ENCODE measurements at regions not wholly inside any gene's neighbourhood (a gene's known extent, or its start where the extent isn't known, plus 50 kb on each side); places are given as distances from the start of the nearest gene placed in this dataset.
"Not testable (repeated sequence)": the region's sequence is repeated elsewhere in the genome, so short reads cannot be mapped to it uniquely, and the experiment has no call there.

DNA sequence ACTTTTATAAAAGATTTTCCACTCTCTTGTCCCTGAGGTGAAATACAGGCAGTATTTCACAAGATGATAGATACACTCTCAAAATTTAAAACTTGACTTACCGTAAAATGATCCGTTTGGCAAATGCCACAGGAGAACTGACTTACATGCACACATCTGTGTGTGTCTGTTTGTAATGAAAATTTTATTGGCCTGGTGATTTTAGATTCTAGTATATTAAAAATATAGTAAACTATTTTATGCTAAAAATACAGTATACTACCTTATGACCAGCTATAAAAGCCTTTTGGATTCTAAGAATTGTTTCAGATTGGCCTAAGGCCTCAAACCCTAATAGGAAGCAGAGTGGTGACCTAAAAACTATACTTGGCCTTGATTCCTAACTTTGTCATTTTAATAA is 362.7 kb downstream of the IPMK start:
- Mint-ChIP-seq H3K27ac (no peak overlapping the region), H3K9me3 (no peaks in the 10 kb centered on the region), H3K27me3 (no peaks in the 10 kb centered on the region), H3K4me1 (no peaks in the 10 kb centered on the region), H3K4me3 (no peak overlapping the region)
- no peak for ATAC-seq
- DNase-seq, result no peak

DNA sequence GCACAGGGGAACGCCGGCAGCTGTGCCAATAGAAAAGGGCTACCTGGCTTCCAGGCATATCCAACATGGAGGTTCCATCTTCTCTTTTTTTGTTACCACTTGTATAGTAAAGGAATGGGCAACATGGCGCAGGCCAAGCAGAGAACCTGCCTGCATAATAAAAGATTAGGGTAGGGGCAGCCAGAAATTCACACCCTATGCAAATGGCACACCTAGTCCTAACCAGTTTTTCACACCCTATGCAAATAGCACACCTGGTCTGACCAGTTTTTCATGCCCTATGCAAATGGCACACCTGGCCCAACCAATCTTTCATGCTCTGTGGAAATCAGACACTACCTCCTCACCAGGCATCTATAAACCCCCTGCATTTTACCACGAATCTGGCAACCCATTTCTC is 369.5 kb downstream of the IPMK start:
- DNase-seq, result no peak
- peaks cover 0 to 4% of the 10 kb centered on the region in 2 donors for H3K9me3 Mint-ChIP-seq
- no peaks in the 10 kb centered on the region for H3K4me1 Mint-ChIP-seq
- H3K4me3 Mint-ChIP-seq, result no peak overlapping the region
- no peak for ATAC-seq
- H3K27me3 Mint-ChIP-seq, result no peaks in the 10 kb centered on the region
- no peak overlapping the region for H3K27ac Mint-ChIP-seq

DNA sequence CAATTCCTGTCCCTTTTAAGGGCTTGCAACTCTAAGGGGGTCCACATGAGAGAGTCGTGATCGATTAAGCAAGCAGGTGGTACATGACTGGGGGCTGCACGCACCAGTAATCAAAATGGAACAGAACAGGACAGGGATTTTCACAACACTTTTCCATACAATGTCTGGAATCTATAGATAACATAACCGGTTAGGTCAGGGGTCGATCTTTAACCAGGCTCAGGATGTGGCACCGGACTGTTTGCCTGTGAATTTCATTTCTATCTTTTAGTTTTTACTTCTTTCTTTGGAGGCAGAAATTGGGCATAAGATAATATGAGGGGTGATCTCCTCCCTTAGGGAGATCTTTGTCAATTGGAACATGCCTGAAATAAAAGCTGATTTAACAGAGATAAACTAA is 370.1 kb downstream of the IPMK start:
- Mint-ChIP-seq H3K27me3 (no peaks in the 10 kb centered on the region), H3K4me1 (no peaks in the 10 kb centered on the region), H3K27ac (no peak overlapping the region), H3K9me3 (peaks cover 0 to 4% of the 10 kb centered on the region in 2 donors), H3K4me3 (no peak overlapping the region)
- ATAC-seq, result no peak
- no peak for DNase-seq

DNA sequence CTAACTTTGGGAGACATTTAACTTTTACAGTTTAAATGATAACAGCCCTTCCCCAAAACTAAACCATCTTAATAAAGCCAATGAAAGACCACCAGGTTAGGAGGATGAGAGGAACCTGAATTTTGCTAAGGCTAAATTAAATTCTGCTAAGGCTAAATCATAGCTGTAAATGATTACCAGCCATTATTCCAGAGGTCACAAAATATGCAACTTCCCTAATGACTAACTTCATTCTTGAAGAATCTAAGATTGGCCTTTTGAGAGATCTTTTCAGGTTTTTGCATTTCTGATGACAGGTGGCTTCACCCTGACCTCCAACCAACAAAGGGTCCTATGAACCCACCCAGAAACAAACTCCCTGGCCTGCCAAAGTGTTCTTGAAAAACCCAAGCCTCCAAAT is 373.3 kb downstream of the IPMK start:
- H3K4me1 Mint-ChIP-seq, result no peaks in the 10 kb centered on the region
- H3K27ac Mint-ChIP-seq, result no peak overlapping the region
- H3K4me3 Mint-ChIP-seq, result no peak overlapping the region
- no peaks in the 10 kb centered on the region for H3K27me3 Mint-ChIP-seq
- peaks cover 0 to 4% of the 10 kb centered on the region in 2 donors for H3K9me3 Mint-ChIP-seq
- DNase-seq, result no peak
- no peak for ATAC-seq

DNA sequence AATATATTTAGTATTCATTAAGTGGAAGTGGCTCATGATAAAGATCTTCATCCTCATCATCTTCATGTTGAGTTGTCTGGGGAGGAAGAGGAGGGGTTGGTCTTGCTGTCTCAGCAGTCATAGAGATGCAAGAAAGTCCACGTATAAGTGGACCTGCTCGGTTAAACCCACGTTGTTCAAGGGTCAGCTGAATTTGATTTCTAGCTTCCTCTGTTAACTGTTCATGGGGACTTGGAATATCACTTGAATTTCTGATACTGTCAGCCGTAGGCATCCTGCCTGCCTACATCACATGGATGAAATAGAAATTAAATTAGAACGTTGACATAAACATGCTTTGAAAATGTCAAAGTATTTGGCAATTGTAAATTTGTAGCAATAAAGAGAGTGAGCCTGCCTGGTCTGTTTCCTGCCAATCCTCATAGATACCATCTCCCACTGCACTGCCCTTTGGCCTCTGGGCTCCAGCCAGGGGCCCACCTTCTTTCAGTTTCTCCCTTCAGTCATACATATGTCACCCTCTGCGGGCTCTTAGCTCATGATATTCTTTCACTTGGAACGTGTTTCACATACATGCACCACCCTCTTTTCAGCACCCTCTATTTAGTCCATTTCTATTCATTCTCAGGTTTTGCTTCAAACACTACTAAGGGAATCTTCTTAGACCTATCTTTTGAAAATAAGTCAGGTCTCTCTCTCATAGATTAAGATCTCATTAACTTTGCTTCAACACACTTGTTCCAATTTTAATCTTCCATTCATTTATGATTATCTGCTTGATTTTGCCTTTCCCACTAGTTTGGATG is 376.3 kb downstream of the IPMK start:
- no peaks in the 10 kb centered on the region for H3K4me1 Mint-ChIP-seq
- no peak overlapping the region for H3K4me3 Mint-ChIP-seq
- ATAC-seq (no peak), DNase-seq (no peak)
- H3K9me3 Mint-ChIP-seq, result peaks cover 0 to 8% of the 10 kb centered on the region in 2 donors
- no peak overlapping the region for H3K27ac Mint-ChIP-seq
- no peaks in the 10 kb centered on the region for H3K27me3 Mint-ChIP-seq

DNA sequence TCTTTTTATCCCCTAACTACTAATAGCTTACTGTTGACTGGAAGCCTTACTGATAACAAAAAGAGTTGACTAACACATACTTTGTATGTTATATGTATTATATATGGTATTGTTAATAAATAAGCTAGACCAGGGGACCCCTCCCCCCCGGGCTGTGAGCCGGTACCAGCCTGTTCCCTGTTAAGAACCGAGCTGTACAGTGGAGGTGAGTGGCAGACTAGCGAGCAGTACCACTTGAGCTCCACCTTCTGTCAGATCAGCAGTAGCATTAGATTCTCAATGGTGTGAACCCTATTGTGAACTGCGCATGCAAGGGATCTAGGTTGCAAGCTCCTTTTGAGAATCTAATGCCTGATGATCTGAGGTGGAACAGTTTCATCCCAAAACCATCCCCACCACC is 377.0 kb downstream of the IPMK start:
- H3K4me1 Mint-ChIP-seq, result no peaks in the 10 kb centered on the region
- no peak for DNase-seq
- H3K27me3 Mint-ChIP-seq, result no peaks in the 10 kb centered on the region
- H3K9me3 Mint-ChIP-seq, result peaks cover 0 to 8% of the 10 kb centered on the region in 2 donors
- no peak overlapping the region for H3K27ac Mint-ChIP-seq
- no peak for ATAC-seq
- H3K4me3 Mint-ChIP-seq, result no peak overlapping the region

DNA sequence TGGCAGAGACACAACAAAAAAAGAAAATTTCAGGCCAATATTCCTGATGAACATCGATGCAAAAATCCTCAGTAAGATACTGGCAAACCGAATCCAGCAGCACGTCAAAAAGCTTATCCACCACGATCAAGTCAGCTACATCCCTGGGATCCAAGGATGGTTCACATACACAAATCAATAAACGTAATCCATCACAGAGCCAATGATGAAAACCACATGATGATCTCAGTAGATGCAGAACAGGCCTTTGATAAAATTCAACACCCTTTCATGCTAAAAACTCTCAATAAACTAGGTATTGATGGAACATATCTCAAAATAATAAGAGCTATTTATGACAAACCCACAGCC is 382.1 kb downstream of the IPMK start:
- H3K27ac Mint-ChIP-seq, H3K27me3 Mint-ChIP-seq, H3K9me3 Mint-ChIP-seq, H3K4me3 Mint-ChIP-seq, DNase-seq, H3K4me1 Mint-ChIP-seq, ATAC-seq: not testable (repeated sequence)

DNA sequence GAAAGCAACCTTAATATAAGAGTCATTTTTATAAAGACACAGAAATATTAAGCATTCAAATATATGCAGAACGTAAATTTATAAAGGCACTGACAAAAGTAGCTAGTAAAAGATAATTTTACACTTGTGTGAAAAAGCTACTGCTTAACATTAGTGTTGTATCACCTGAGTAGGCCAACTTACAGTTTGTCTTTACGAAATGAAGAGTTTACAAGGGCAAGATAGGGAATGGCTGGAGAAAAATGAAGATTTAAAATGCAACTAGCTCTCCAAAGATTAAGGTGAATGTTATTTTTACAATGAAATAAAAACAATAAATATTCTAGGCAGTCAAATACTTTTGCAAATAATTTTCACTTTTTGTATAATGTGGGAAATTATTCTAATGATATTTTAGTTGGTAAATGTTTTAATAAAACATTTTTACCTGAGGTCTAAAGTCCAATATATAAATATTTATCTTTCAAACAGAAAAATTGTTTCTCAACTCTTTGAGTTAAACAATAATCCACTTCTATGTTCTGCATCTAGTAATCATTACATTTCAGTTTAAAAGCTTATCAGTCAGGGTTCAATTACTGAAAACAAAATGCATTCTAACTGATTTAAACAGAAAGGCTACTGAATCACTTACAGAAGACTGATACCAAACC is 382.6 kb downstream of the IPMK start:
- H3K4me1 Mint-ChIP-seq, result no peaks in the 10 kb centered on the region
- H3K9me3 Mint-ChIP-seq, result peaks cover 0 to 8% of the 10 kb centered on the region in 2 donors
- ATAC-seq, result no peak
- no peak for DNase-seq
- H3K27me3 Mint-ChIP-seq, result no peaks in the 10 kb centered on the region
- H3K4me3 Mint-ChIP-seq, result no peak overlapping the region
- H3K27ac Mint-ChIP-seq, result no peak overlapping the region

DNA sequence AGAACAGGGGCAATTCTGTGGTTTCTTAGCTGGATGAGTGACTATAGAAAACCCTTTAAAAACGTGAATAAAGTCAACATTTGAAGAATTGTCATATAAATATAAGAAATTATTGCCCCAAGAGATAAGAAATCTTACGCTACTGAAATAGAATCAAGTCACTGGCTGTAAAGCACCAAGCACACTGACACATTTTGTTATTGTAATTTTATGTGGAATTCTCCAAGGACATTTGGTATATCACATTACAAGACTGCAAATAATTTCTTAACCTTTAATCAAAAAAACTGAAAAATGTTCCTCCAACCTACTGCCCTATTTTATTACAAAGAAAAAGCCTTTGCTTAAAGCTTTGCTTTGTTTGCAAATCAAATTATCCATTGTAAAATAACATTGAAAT is 383.3 kb downstream of the IPMK start:
- H3K4me3 Mint-ChIP-seq, result no peak overlapping the region
- ATAC-seq, result no peak
- DNase-seq, result no peak
- no peaks in the 10 kb centered on the region for H3K27me3 Mint-ChIP-seq
- H3K4me1 Mint-ChIP-seq, result no peaks in the 10 kb centered on the region
- peaks cover 0 to 8% of the 10 kb centered on the region in 2 donors for H3K9me3 Mint-ChIP-seq
- H3K27ac Mint-ChIP-seq, result no peak overlapping the region

DNA sequence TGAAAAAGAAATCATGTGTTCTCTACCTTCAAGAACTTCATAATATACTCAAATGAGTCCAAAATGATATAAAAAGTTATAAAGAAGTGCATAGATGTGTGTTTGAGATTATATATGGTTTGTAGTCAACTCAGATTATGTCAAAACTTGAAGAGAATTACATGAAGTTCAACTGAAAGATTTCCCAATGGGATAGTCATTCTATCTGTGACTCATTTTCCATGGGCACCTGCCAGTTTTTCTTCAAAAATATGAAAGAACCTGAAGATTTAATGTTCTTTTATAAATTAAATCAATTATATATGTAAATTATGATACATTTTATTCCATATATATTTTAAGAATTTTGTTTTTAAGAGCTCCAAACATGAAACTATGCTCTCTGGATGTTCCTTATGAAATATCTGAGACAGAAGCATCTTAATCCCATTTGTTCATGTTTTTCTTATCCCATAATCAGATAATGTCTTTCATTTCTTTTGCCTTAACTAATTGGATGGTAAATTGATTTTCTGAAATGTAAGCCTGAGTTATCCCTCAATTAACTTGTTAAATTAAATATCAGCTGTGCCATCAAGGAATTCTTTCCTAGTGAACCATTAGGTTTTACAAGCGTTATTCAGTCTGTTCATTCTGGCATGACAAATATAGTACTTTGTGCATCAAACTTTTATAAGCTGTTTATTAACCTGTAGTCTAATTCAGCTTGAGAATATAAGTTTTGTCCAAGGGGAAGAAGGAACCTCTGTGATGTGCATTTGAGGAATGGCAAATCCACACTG is 387.1 kb downstream of the IPMK start:
- DNase-seq, result no peak
- no peak overlapping the region for H3K27ac Mint-ChIP-seq
- no peaks in the 10 kb centered on the region for H3K9me3 Mint-ChIP-seq
- H3K27me3 Mint-ChIP-seq, result no peaks in the 10 kb centered on the region
- H3K4me3 Mint-ChIP-seq, result no peak overlapping the region
- no peak for ATAC-seq
- H3K4me1 Mint-ChIP-seq, result no peaks in the 10 kb centered on the region

DNA sequence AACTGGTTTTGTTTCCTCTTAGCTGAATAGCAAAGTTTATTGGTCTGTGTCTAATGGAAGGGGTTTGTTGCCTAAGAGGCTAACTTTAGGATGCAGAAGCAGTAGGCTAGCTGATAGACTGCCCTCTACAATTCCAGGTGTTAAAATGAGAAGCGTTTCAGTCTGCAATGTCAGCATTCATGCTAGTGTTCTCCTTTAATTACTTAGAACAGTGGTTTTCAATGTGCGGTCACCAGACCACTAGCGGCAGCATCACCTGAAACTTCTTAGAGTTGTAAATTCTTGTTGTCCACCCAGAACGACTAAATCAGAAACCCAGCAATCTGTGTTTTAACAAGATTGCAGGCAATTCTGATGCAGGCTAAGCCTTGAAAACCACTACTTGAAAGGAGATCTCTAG is 392.9 kb downstream of the IPMK start:
- H3K27ac Mint-ChIP-seq, result no peak overlapping the region
- H3K27me3 Mint-ChIP-seq, result no peaks in the 10 kb centered on the region
- no peaks in the 10 kb centered on the region for H3K4me1 Mint-ChIP-seq
- H3K4me3 Mint-ChIP-seq, result no peak overlapping the region
- no peaks in the 10 kb centered on the region for H3K9me3 Mint-ChIP-seq
- no peak for DNase-seq
- no peak for ATAC-seq

DNA sequence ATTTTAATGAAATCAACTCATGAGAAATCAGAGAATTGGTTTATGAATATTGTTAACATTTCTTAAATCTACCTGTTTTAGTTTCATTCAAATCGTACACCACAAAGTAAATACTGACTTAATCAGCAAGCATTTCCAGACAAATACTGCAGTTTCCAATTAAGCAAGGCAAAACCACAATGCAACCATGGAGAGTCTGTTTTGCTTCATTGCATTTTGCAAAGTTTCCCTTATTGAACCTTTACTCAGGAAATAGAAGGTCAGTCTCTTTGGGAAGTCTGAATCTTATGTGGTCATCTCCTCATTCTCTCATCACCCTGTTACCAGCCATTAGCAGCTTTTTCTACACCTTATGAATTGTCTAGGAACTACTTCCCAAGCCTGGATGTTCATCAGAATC is 400.5 kb downstream of the IPMK start:
- no peak overlapping the region for H3K27ac Mint-ChIP-seq
- no peaks in the 10 kb centered on the region for H3K27me3 Mint-ChIP-seq
- DNase-seq (no peak), ATAC-seq (no peak)
- H3K4me1 Mint-ChIP-seq, result no peaks in the 10 kb centered on the region
- H3K4me3 Mint-ChIP-seq, result no peak overlapping the region
- no peaks in the 10 kb centered on the region for H3K9me3 Mint-ChIP-seq

DNA sequence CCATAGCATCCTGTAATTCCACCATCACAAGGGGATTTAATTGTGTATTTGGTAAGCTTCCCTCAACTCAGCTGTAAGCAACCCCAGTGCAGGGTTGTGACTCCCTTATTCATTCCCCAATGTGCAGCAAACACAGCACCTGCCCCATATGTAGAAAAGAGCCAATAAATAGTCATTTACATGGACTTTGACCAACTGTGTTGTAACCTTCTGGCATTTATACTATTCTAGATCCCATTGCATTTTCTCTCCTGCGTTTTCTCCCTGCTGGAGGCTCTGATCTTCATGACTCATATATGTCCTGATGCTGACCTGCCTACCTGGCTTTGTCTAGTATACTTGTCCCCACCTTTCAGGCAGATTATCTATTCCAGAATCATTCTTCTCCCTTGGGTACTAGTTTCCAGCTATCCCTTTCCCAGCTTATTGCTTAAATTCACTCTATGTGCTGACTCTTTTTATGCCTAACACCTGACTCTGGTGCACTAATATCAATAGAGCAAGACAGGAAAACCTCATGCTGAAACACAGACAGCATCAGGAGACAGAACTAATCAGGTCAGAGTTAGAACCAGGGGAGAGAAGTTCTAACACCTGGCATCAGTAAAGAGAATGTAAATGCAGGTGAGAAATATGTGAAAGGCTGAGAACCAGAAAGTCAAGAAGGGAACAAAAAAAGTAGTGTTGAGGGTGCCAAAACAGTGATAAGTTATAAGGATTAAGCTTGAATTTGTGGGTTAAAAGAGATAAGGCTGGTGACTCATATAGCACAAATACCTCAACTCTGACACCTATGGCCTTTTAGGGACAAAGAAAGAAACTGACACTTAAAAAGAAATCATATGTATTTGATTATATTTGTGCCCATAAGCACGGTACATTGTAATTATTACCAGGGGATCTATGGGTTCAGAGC is 402.7 kb downstream of the IPMK start:
- H3K4me3 Mint-ChIP-seq, result no peak overlapping the region

DNA sequence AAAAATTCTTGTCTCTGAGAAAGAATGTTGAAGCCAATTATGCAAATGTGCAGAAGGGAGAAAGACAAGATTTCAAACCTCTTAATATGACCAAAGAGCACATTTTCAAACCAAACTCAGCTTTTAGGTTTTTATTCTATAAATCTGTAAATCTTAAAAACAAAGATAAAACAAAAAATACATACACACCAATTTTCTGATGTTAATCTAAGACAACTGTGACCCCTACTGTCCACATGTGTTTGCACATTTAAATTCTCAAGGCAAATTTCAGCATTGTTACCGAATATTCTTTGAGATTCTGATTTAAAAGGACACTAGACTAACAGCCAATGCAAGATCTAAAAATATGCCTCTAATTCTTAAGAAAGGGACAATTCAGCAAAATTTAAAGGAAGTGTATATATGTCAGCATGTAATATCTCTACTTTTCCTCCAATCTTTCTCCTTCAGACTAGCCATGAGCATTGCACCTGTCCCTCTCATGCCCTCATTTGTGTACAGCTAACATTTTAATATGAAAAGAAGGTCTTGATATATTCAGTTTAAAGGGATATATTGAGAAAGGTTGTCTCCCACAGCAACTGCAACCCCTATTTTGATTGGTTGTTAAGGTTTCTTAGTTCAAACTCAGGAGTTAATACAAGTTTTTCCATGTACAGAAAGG is 417.9 kb downstream of the IPMK start:
- H3K9me3 Mint-ChIP-seq, result no peaks in the 10 kb centered on the region
- DNase-seq (no peak), ATAC-seq (no peak)
- H3K27me3 Mint-ChIP-seq, result no peaks in the 10 kb centered on the region
- H3K27ac Mint-ChIP-seq, result no peak overlapping the region
- no peak overlapping the region for H3K4me3 Mint-ChIP-seq
- H3K4me1 Mint-ChIP-seq, result no peaks in the 10 kb centered on the region

More for the DNA sequence above, 402.7 kb downstream of the IPMK start:
- no peaks in the 10 kb centered on the region for H3K27me3 Mint-ChIP-seq
- no peak for ATAC-seq
- no peak for DNase-seq
- no peaks in the 10 kb centered on the region for H3K4me1 Mint-ChIP-seq
- H3K9me3 Mint-ChIP-seq, result no peaks in the 10 kb centered on the region
- no peak overlapping the region for H3K27ac Mint-ChIP-seq
